ENCODE measurements at regions not wholly inside any gene's neighbourhood (a gene's known extent, or its start where the extent isn't known, plus 50 kb on each side); places are given as distances from the start of the nearest gene placed in this dataset.

- no peak for DNase-seq
- intact Hi-C loops (cut with DNase I): no loop called here
These were observed 53.5 kb upstream of the LRRN1 start for GRCh38 chr3:3745693-3746092.

- no peak for DNase-seq
- intact Hi-C loops (cut with DNase I): no loop called here
These were observed 54.4 kb upstream of the LRRN1 start for GRCh38 chr3:3744826-3745225.

- DNase-seq: no peak
- intact Hi-C loops (cut with DNase I): no loop called here
These were observed 55.5 kb upstream of the LRRN1 start for GRCh38 chr3:3743754-3744153.

- DNase-seq: no peak
- intact Hi-C loops (cut with DNase I): no loop called here
These were observed 59.2 kb upstream of the LRRN1 start for GRCh38 chr3:3740061-3740460.

- DNase-seq: peak in 13 of 42 donors; percentile 1 to 44 (median 15)
- intact Hi-C loops (cut with DNase I): no loop called here
These were observed 59.7 kb upstream of the LRRN1 start for GRCh38 chr3:3739330-3740060.

GRCh38 chr3:3737531-3737930 is 61.7 kb upstream of the LRRN1 start:
- intact Hi-C loops (cut with DNase I): no loop called here
- no peak for DNase-seq

GRCh38 chr3:3735919-3736318 is 63.3 kb upstream of the LRRN1 start:
- intact Hi-C loops (cut with DNase I): no loop called here
- DNase-seq: no peak

- DNase-seq: no peak
These were observed 64.3 kb upstream of the LRRN1 start for GRCh38 chr3:3734881-3735280.

GRCh38 chr3:3729261-3729660 is 70.0 kb upstream of the LRRN1 start:
- intact Hi-C loops (cut with DNase I): no loop called here

More at GRCh38 chr3:3734881-3735280, 64.3 kb upstream of the LRRN1 start:
- intact Hi-C loops (cut with DNase I): no loop called here

GRCh38 chr3:3726549-3726948 is 72.7 kb upstream of the LRRN1 start:
- intact Hi-C loops (cut with DNase I): no loop called here
- DNase-seq: no peak

More at GRCh38 chr3:3729261-3729660, 70.0 kb upstream of the LRRN1 start:
- DNase-seq: peak in 15 of 42 donors; percentile 11 to 58 (median 29)

- DNase-seq: no peak
- intact Hi-C loops (cut with DNase I): no loop called here
These were observed 84.7 kb upstream of the LRRN1 start for GRCh38 chr3:3714572-3714971.

- peak in 2 of 42 donors; percentile 9 to 49 for DNase-seq
These were observed 86.3 kb upstream of the LRRN1 start for GRCh38 chr3:3712971-3713370.

GRCh38 chr3:3708769-3709115 is 90.5 kb upstream of the LRRN1 start:
- no peak for DNase-seq
- intact Hi-C loops (cut with DNase I): no loop called here

More at GRCh38 chr3:3712971-3713370, 86.3 kb upstream of the LRRN1 start:
- intact Hi-C loops (cut with DNase I): no loop called here

GRCh38 chr3:3707858-3708768 is 91.1 kb upstream of the LRRN1 start:
- DNase-seq: no peak
- intact Hi-C loops (cut with DNase I): no loop called here

- intact Hi-C loops (cut with DNase I): no loop called here
- peak in 41 of 42 donors; percentile 12 to 75 (median 47) for DNase-seq
These were observed 94.0 kb upstream of the LRRN1 start for GRCh38 chr3:3705090-3705775.

GRCh38 chr3:3701949-3702348 is 97.3 kb upstream of the LRRN1 start:
- DNase-seq: peak in 9 of 42 donors; percentile 16 to 52 (median 31)
- intact Hi-C loops (cut with DNase I): no loop called here

GRCh38 chr3:3699816-3700633 is 99.2 kb upstream of the LRRN1 start:
- intact Hi-C loops (cut with DNase I): no loop called here

GRCh38 chr3:3699407-3699806 is 99.8 kb upstream of the LRRN1 start:
- intact Hi-C loops (cut with DNase I): no loop called here
- no peak for DNase-seq

More at GRCh38 chr3:3699816-3700633, 99.2 kb upstream of the LRRN1 start:
- DNase-seq: no peak

GRCh38 chr3:3696345-3696744 is 102.9 kb upstream of the LRRN1 start:
- DNase-seq: peak in 2 of 42 donors; percentile 7 to 21
- intact Hi-C loops (cut with DNase I): no loop called here

Measured in head of caudate nucleus (tissue), 42 donors.